OCI-LY3 (cell line): ENCODE measurements at regions not wholly inside any gene's neighbourhood (a gene's known extent, or its start where the extent isn't known, plus 50 kb on each side); places are given as distances from the start of the nearest gene placed in this dataset.
A peak's percentile ranks its signal among the peaks of the same experiment; 100 is the strongest.

Experiments used
- H2AFZ ChIP-seq: fragments of 200-600, 300-600 bp; shearing (Covaris generic); 2 replicates; pipeline ENCODE4 v1.6.0; 2014; ENCODE audit warnings: antibody characterized with exemption, low read depth, low read length
- H3K27ac ChIP-seq: fragments of 200-600, 300-600 bp; sonication (generic); 2 replicates; pipeline ENCODE4 v1.5.1; 2014; ENCODE audit warnings: mild to moderate bottlenecking, low read length, moderate library complexity, mixed read lengths
- H3K27me3 ChIP-seq: fragments of 200-600, 300-600 bp; sonication (generic); 2 replicates; pipeline ENCODE4 v1.6.1; 2014; ENCODE audit warnings: low read depth, low read length, mixed read lengths
- H3K36me3 ChIP-seq: fragments of 200-600, 300-600 bp; sonication (generic); replicated peaks from 2 replicates; pipeline ENCODE3; 2014; ENCODE audit warnings: low read depth, low read length, mixed read lengths
- H3K4me1 ChIP-seq: fragments of 300-600, 200-600 bp; sonication (generic); 2 replicates; pipeline ENCODE4 v1.6.1; 2014; ENCODE audit warnings: low read length, mixed read lengths
- H3K4me2 ChIP-seq: fragments of 200-600, 300-600 bp; sonication (generic); 2 replicates; pipeline ENCODE4 v1.6.1; 2014; ENCODE audit warnings: low read length, mixed read lengths
- H3K4me3 ChIP-seq: fragments of 300-600, 200-600 bp; sonication (generic); 2 replicates; pipeline ENCODE4 v1.5.1; 2014; ENCODE audit warnings: antibody characterized with exemption, mild to moderate bottlenecking, low read length, moderate library complexity
- H3K79me2 ChIP-seq: fragments of 300-600, 200-600 bp; shearing (Covaris generic); 2 replicates; pipeline ENCODE4 v1.6.1; 2014; ENCODE audit warnings: mild to moderate bottlenecking, low read length, mixed read lengths
- H3K9ac ChIP-seq: fragments of 300-600, 200-600 bp; shearing (Covaris generic); 2 replicates; pipeline ENCODE4 v1.6.0; 2014; ENCODE audit warnings: mild to moderate bottlenecking, low read length, moderate library complexity
- H3K9me3 ChIP-seq: fragments of 200-600, 300-600 bp; shearing (Covaris generic); 2 replicates; pipeline ENCODE4 v1.6.1; 2014; ENCODE audit warnings: low read length, mixed read lengths; ENCODE audit not compliant: insufficient read depth
- H4K20me1 ChIP-seq: fragments of 200-600, 300-600 bp; sonication (generic); 2 replicates; pipeline ENCODE4 v1.6.1; 2016; ENCODE audit warnings: low read length, mixed read lengths; ENCODE audit not compliant: insufficient read depth
- CTCF ChIP-seq: fragments of 200-600, 300-600 bp; sonication (generic); IDR thresholded peaks from 2 replicates; pipeline ENCODE4 v1.5.1; 2014; ENCODE audit warnings: antibody characterized with exemption, low read length, low read depth
- EZH2phosphoT487 ChIP-seq: fragments of 200-600 bp; shearing (Covaris generic); IDR thresholded peaks from 2 replicates; pipeline ENCODE4 v1.6.1; 2018; ENCODE audit warnings: antibody characterized with exemption, mixed run types, low read depth

GRCh38 chr3:78287085-78287484, 1247.2 kb downstream of the ROBO2 start:
- H3K9me3 ChIP-seq: no peaks in the 10 kb centered on the region
- H3K27me3 ChIP-seq: no peaks in the 10 kb centered on the region
- no peak overlapping the region for H3K4me3 ChIP-seq
- H2AFZ ChIP-seq: no peak overlapping the region
- no peaks in the 10 kb centered on the region for H4K20me1 ChIP-seq
- H3K4me1 ChIP-seq: peaks cover 9% of the 10 kb centered on the region
- TF ChIP-seq EZH2phosphoT487 (no peak), CTCF (no peak)
- no peak overlapping the region for H3K4me2 ChIP-seq
- no peaks in the 10 kb centered on the region for H3K36me3 ChIP-seq
- no peak overlapping the region for H3K27ac ChIP-seq
- no peaks in the 10 kb centered on the region for H3K79me2 ChIP-seq
- H3K9ac ChIP-seq: no peak overlapping the region

GRCh38 chr3:78293284-78293683, 1253.4 kb downstream of the ROBO2 start:
- TF ChIP-seq EZH2phosphoT487 (no peak), CTCF (no peak)
- Histone ChIP-seq H2AFZ (no peak overlapping the region), H3K36me3 (no peaks in the 10 kb centered on the region), H3K9ac (no peak overlapping the region), H3K4me3 (no peak overlapping the region), H3K27me3 (no peaks in the 10 kb centered on the region), H3K9me3 (no peaks in the 10 kb centered on the region; the same call in 1 of the 2 replicates), H3K79me2 (no peaks in the 10 kb centered on the region), H3K4me2 (no peak overlapping the region), H3K27ac (no peak overlapping the region), H4K20me1 (no peaks in the 10 kb centered on the region), H3K4me1 (peaks cover 4% of the 10 kb centered on the region; the same call in 1 of the 2 replicates)

GRCh38 chr3:78304115-78304514, 1264.2 kb downstream of the ROBO2 start:
- TF ChIP-seq CTCF: no peak
- TF ChIP-seq EZH2phosphoT487: no peak
- H3K9ac ChIP-seq: no peak overlapping the region
- H3K4me3 ChIP-seq: no peak overlapping the region
- H4K20me1 ChIP-seq: no peaks in the 10 kb centered on the region
- no peaks in the 10 kb centered on the region for H3K79me2 ChIP-seq
- H3K36me3 ChIP-seq: peaks cover 38% of the 10 kb centered on the region
- H3K4me2 ChIP-seq: no peak overlapping the region
- H3K27me3 ChIP-seq: no peaks in the 10 kb centered on the region
- no peak overlapping the region for H3K27ac ChIP-seq
- H2AFZ ChIP-seq: 0 out of 2 replicates have a peak overlapping the region, but pooled peaks have one; percentile 35
- H3K9me3 ChIP-seq: peaks cover 34% of the 10 kb centered on the region
- H3K4me1 ChIP-seq: peaks cover 25% of the 10 kb centered on the region

GRCh38 chr3:78312851-78313250, 1273.0 kb downstream of the ROBO2 start:
- H3K9me3 ChIP-seq: peaks cover 4% of the 10 kb centered on the region; the same call in 1 of the 2 replicates
- H4K20me1 ChIP-seq: no peaks in the 10 kb centered on the region
- no peak overlapping the region for H2AFZ ChIP-seq
- no peak overlapping the region for H3K4me3 ChIP-seq
- H3K36me3 ChIP-seq: peaks cover 11% of the 10 kb centered on the region
- H3K27ac ChIP-seq: no peak overlapping the region
- TF ChIP-seq EZH2phosphoT487: no peak
- TF ChIP-seq CTCF: no peak
- H3K4me1 ChIP-seq: no peaks in the 10 kb centered on the region
- no peak overlapping the region for H3K9ac ChIP-seq
- no peak overlapping the region for H3K4me2 ChIP-seq
- no peaks in the 10 kb centered on the region for H3K79me2 ChIP-seq
- H3K27me3 ChIP-seq: no peaks in the 10 kb centered on the region
